Osteocyte (in vitro differentiated cells): ENCODE measurements at regions not wholly inside any gene's neighbourhood (a gene's known extent, or its start where the extent isn't known, plus 50 kb on each side); places are given as distances from the start of the nearest gene placed in this dataset.

ENCODE experiments used
- DNase-seq: peaks from one replicate; pipeline ENCODE4 v3.0.0; 2021; ENCODE audit warnings: mixed read lengths; ENCODE audit not compliant: unreplicated experiment; ENCODE audit errors: extremely low spot score
- H3K27ac Mint-ChIP-seq: one replicate; pipeline ENCODE4 v1.8.0; 2021; ENCODE audit warnings: mild to moderate bottlenecking, mixed read lengths; ENCODE audit not compliant: unreplicated experiment
- H3K27me3 Mint-ChIP-seq: one replicate; pipeline ENCODE4 v1.8.0; 2021; ENCODE audit warnings: mixed read lengths; ENCODE audit not compliant: unreplicated experiment
- H3K36me3 Mint-ChIP-seq: one replicate; pipeline ENCODE4 v1.8.0; 2021; ENCODE audit warnings: mixed read lengths; ENCODE audit not compliant: unreplicated experiment
- H3K4me1 Mint-ChIP-seq: one replicate; pipeline ENCODE4 v1.8.0; 2021; ENCODE audit warnings: mixed read lengths; ENCODE audit not compliant: unreplicated experiment
- H3K4me3 Mint-ChIP-seq: one replicate; pipeline ENCODE4 v1.8.0; 2021; ENCODE audit warnings: mild to moderate bottlenecking, moderate library complexity, mixed read lengths; ENCODE audit not compliant: unreplicated experiment
- H3K9me3 Mint-ChIP-seq: one replicate; pipeline ENCODE4 v1.8.0; 2021; ENCODE audit warnings: mixed read lengths; ENCODE audit not compliant: unreplicated experiment
- CTCF ChIP-seq: fragments of 200-600 bp; sonication (generic); IDR thresholded peaks from 2 replicates; pipeline ENCODE4 v1.5.0; 2021; ENCODE audit warnings: antibody characterized with exemption, mild to moderate bottlenecking, moderate library complexity

GRCh38 chr2:176732780-176733179 lies 463.5 kb downstream of the MTX2 start:
- no peaks in the 10 kb centered on the region for H3K4me1 Mint-ChIP-seq
- H3K27me3 Mint-ChIP-seq, result no peaks in the 10 kb centered on the region
- H3K36me3 Mint-ChIP-seq, result no peaks in the 10 kb centered on the region
- no peak for DNase-seq
- no peak for TF ChIP-seq CTCF
- H3K27ac Mint-ChIP-seq, result no peak overlapping the region
- no peaks in the 10 kb centered on the region for H3K9me3 Mint-ChIP-seq
- H3K4me3 Mint-ChIP-seq, result no peak overlapping the region

GRCh38 chr2:176733698-176734430 lies 464.6 kb downstream of the MTX2 start:
- H3K36me3 Mint-ChIP-seq, result no peaks in the 10 kb centered on the region
- no peak for TF ChIP-seq CTCF
- H3K9me3 Mint-ChIP-seq, result no peaks in the 10 kb centered on the region
- no peak for DNase-seq
- no peaks in the 10 kb centered on the region for H3K4me1 Mint-ChIP-seq
- no peak overlapping the region for H3K27ac Mint-ChIP-seq
- no peak overlapping the region for H3K4me3 Mint-ChIP-seq
- no peaks in the 10 kb centered on the region for H3K27me3 Mint-ChIP-seq

GRCh38 chr2:176734868-176735267 lies 465.6 kb downstream of the MTX2 start:
- Mint-ChIP-seq H3K9me3 (no peaks in the 10 kb centered on the region), H3K27me3 (no peaks in the 10 kb centered on the region), H3K4me1 (no peaks in the 10 kb centered on the region), H3K36me3 (no peaks in the 10 kb centered on the region), H3K4me3 (no peak overlapping the region), H3K27ac (no peak overlapping the region)
- no peak for DNase-seq
- TF ChIP-seq CTCF, result no peak

- H3K36me3 Mint-ChIP-seq, result no peaks in the 10 kb centered on the region
- H3K9me3 Mint-ChIP-seq, result no peaks in the 10 kb centered on the region
- no peak overlapping the region for H3K27ac Mint-ChIP-seq
- TF ChIP-seq CTCF, result no peak
- DNase-seq, result no peak
- H3K27me3 Mint-ChIP-seq, result no peaks in the 10 kb centered on the region
- no peaks in the 10 kb centered on the region for H3K4me1 Mint-ChIP-seq
- no peak overlapping the region for H3K4me3 Mint-ChIP-seq
Observed at GRCh38 chr2:176742271-176742670, 470.3 kb upstream of the HNRNPA3 start.

GRCh38 chr2:176743671-176744070 lies 468.9 kb upstream of the HNRNPA3 start:
- DNase-seq, result no peak
- no peak overlapping the region for H3K27ac Mint-ChIP-seq
- no peak for TF ChIP-seq CTCF
- H3K27me3 Mint-ChIP-seq, result no peaks in the 10 kb centered on the region
- no peaks in the 10 kb centered on the region for H3K36me3 Mint-ChIP-seq
- H3K4me3 Mint-ChIP-seq, result no peak overlapping the region
- no peaks in the 10 kb centered on the region for H3K9me3 Mint-ChIP-seq
- no peaks in the 10 kb centered on the region for H3K4me1 Mint-ChIP-seq
